Embryonic facial prominence (tissue), 1 donor: ENCODE measurements at regions not wholly inside any gene's neighbourhood (a gene's known extent, or its start where the extent isn't known, plus 50 kb on each side); places are given as distances from the start of the nearest gene placed in this dataset.

Experiments
- DNase-seq: peaks from one replicate; pipeline ENCODE4 v3.0.0-alpha.2; 2016; ENCODE audit errors: extremely low spot score

DNA sequence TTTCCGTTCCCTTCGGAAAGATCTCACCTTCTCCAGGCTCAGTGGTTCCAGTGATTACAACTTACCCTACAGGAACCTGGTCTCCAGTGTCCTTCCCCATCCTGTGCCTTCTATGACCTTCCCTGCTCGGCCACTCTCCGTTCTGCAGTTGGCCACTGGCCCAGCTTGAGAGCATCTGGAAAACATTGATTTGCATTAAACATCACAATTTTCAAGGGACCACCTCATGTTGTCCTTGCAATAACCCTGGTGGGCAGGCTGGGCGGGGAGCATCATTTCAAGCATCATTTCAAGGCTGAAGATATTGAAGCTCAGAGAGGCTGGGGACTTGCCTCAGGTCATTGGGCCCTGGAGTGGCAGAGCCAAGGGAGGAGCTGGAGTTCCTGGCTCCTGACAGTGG is 177.4 kb downstream of the SEC61B start:
- DNase-seq, result no peak

DNA sequence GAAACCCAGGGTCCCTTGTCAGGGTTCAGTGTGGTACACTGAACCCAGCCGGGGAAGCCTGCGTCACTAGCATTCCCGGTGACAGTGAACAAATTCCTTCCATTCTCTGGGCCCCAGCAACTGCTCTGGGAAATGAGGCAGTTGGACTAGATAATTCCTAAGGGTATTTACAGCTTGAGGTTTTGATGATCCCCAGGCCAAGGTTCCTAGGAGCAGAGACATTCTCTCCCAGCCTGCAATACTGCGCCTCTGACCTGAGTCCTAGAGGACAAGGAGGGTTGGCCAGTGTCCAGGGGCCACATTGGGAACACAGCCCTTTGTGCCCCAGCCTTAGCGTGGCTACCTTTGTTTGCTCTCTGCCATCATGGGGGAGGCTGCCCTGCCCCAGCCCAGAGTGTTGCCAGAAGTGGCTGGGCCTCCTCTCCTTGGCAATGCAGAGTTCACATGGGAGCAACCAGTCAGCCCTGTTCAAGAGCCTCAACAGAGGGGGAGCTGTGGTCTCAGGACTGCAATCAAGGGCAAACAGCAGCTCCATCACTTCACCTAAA is 178.2 kb downstream of the SEC61B start:
- DNase-seq, result no peak

DNA sequence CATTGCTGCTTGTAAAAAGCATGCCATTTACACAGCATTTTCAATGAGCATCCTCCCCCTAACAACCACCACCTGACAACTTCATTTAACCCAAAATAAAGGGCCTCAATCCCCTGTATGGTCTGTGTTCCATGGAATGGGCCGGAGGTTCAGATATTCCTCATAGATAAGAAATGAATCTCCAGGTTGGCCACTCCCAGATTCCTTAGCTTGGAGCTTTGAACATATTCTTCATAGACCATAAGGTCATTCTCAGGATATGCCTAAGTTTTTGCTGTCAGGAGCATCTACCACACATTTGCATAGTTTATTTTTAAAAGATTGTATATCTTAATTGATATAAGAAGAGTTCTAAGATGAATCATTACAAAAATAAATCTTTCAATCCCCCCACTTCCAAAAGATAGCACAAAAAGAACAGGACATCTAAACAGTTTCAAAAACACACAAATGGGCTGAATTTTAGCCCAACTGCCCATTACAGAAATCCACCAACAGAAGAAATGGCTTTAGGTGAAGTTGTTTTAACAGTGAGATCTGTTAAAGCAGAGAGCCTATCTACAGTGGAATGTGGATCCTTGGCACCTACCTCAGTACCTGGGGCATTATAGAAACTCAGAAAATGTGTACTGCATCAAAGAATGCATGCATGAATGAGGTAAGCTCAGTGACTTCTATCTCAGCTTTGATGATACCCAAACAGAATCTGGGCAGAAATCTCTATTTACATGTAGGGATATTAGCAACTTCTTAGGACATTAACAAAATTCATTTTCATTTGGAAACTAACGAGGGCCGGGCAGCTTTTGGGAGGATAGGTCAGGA is 179.8 kb downstream of the SEC61B start:
- no peak for DNase-seq

DNA sequence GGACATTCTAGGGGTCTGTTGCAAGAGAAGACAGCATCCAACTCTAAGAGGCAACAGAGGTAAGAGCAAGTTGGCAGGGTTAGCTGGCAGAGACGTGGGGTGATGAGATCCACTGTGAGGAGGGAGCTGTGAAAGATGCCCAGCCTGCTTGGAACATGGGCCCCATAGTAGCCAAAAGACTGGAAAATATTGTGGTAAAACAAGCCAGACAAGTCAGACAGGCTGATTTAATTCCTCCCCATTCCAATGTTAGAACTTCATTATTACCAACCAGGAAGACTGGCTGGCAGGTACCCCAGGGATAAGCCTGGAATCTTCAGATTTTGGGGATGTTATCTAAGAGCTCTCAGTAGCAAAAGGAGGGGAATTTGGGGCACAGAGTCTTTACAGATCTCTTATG is 181.3 kb downstream of the SEC61B start:
- no peak for DNase-seq

DNA sequence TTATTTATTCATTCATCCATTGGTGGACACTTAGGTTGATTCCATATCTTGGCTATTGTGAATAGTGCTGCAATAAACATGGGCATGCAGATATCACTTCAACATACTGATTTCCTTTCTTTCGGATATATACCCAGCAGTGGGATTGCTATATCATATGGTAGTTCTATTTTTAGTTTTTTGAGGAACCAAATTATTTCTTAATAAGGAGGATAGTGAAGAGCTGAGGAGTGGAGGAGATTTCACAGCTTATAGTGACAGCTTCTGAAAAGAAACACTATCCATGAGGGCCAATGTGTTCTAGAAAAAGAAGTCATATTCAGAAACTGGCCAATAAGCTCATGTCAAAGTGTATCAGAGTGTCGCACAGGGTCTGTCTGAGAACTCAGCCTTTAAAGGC is 183.3 kb downstream of the SEC61B start:
- DNase-seq, result no peak

DNA sequence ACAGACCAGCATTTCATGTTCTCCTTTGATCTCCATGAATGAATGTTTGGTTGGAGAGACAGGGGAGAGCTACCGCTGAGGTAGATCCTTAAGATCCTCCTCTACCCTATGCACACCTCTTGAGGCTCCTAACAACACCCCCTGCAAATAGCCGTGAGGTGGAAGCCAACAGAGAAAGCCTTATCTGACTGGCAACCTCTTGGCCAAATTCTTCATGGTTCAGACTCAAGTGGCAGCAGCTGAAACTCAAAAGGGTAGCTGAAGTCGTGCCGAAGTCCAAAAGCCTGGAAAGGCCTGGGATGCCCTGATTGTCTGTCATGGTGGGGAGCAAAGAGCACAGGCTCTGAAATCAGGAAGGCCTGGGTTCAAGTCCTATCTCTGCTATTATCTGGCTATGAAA is 184.9 kb downstream of the SEC61B start:
- no peak for DNase-seq

DNA sequence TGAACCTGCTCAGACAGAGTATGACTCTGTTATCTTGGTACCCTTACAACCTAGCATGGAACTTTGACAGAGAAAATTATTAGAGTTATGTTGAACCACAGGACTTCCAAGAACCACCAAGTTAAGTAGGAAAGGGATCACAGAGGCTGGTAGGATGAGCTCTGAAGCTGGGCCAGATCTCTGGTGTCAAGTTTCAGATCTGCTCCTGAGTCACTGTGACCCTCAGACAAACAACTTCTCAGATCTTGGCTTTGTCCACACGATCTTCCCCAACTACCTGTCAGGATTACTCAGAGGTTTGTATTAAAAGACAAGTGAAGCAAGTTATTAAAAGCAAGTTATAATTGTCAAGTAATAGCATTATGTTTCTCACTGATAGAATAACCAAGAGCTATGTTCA is 189.0 kb downstream of the SEC61B start:
- DNase-seq, result no peak

DNA sequence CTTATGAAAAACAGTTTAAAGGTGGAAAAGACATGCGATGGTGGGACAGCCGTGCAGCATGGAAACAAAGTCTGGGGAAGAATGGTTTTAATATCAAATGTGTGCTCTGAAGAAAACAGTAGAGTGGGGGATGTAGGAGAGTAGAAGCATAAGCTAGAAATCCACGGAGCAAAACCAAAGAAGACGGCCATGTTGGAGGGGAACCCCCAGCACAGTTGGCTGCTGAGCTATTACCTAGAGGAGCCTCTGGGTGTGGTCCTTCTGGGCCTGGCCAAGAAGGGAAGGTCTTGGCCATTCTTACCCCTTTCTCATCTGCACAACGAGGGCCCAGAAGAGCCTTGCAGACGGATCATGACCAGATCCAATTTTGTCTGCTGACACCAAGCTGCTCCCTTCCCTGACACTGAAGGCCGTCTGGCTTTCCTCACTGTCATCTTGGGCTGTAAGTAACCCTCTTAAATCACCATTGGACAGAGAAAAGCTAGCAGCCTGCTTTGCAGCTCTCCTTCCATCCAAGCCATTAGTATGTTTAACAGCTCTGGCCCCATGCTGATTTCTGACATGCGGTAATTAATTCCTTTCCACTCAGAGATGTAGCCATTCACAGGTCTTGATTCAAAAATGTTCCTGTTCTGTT is 189.5 kb downstream of the SEC61B start:
- no peak for DNase-seq

DNA sequence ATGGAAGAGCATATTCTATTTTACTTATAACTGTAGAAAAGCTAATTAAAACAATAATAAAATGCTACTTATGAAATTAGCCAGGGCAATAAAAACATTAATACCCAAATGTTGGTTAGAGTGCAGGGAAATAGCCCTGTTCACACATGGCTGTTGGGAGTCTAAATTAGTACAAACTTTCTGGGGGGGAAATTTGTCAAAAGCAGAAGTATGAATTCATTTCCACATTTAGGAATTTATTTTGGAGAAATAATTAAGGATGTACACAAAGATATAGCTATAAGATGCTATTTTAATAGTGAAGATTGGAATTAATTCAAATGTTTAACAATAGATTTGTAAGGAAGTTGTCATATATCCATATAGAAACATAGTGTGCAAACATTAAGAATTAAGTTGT is 190.5 kb downstream of the SEC61B start:
- DNase-seq, result no peak

DNA sequence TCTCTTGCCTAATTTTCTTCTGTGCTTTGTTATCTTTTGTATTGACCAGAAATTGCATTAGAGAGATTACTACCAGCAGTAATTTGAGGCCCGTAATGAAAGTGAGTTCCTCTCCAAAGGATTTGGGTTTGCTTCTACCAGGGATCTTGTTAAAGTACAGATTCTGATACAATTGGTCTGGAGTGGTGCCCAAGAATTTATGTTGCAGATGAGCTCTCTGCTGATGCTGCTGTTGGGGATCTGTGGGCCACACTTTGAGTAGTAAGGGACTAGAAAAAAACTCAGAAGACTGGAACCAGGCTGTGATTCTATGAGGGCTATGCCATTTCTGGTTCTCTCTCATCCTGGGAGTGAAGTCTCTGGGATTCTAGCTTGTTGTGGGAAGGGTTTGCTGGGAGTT is 192.2 kb downstream of the SEC61B start:
- DNase-seq, result no peak

DNA sequence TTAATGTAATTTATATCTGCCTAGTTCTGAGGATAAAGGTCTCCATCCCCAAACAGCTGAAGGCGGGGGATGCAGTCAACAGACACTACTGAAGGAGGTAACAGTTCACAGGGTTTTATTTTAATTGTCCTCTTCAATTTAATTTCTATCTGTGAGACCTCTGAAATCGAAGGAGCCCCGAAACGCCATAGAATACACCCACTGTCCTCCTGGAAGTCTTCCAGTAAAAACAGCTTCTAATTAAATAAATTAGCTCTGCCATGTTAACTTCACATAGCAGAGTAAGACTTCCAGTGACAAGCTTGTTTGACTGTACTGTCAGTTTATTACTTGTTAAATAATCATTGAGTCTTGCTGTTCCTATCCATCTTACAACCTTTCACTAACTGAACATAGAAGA is 193.5 kb downstream of the SEC61B start:
- no peak for DNase-seq

DNA sequence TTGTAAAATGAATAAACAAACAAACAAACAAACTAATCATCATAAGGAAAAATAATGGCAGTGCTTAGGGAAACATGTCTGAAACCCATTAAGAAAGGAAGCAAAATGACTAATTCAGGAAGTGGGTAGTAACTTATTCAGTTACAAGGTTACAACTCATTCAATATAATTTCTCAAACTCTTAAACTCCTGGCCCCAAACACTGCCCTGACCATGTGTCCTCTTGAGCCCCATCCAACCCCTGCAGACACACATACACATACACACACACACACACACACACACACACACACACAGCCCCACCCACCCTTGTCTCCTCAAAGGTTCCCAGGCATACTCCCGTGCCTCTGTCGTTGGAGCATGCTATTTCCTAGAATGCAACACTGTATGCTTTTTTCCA is 193.9 kb downstream of the SEC61B start:
- DNase-seq, result no peak

DNA sequence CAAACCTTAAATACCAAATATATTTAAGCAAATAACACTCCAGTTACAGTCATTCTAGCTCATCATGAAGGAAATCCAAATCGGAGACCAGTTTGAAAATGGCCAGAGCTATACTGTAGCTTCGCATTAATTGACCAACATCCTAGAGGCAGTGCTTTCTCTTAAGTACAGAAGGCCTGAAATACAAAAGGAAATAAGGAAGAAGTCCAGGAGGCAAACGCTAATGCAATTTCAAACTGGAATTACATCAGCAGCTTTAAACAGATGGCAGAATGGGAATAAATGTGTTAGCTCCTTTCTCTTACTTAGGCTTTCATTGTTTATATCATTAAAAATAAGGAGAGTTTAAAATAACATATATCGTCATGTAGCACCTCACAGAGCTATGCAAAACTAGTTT is 197.0 kb downstream of the SEC61B start:
- no peak for DNase-seq

DNA sequence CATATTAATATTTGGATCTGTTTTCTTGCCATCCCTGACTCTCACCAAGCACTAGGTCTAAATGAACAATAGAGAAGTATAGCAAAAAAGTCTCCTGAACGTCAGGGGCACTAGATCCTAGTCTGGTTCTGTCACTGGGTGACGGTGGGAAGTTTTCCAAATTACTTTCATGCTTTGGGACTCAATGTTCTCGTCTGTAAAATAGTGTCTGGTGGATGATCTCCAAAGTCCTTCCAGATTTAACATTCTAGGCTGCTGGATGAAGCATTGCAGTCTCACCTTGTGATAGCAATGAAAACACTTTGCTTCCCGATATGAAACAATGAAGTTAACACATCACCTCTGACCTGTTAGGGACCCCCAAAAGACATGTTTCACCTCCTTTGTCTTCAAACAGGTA is 199.3 kb downstream of the SEC61B start:
- no peak for DNase-seq

DNA sequence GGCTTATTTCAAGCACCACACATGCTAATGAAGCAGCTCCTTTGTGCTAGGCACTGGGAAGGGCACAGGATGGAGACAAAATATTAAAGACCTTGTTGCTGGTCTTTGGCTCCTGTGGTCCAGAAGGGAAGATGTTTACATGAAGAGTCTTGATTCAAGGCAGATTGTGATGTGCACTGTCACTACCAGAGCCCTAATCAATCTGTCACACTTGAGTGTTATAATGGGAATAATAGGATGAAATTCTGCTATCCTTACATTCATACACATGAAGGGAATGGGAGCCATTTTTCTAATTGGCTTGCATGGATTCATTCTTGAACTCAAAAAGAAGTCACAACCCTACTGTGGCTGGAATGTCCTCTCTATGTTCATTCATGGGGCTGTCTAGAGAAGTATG is 203.0 kb downstream of the SEC61B start:
- DNase-seq, result no peak

DNA sequence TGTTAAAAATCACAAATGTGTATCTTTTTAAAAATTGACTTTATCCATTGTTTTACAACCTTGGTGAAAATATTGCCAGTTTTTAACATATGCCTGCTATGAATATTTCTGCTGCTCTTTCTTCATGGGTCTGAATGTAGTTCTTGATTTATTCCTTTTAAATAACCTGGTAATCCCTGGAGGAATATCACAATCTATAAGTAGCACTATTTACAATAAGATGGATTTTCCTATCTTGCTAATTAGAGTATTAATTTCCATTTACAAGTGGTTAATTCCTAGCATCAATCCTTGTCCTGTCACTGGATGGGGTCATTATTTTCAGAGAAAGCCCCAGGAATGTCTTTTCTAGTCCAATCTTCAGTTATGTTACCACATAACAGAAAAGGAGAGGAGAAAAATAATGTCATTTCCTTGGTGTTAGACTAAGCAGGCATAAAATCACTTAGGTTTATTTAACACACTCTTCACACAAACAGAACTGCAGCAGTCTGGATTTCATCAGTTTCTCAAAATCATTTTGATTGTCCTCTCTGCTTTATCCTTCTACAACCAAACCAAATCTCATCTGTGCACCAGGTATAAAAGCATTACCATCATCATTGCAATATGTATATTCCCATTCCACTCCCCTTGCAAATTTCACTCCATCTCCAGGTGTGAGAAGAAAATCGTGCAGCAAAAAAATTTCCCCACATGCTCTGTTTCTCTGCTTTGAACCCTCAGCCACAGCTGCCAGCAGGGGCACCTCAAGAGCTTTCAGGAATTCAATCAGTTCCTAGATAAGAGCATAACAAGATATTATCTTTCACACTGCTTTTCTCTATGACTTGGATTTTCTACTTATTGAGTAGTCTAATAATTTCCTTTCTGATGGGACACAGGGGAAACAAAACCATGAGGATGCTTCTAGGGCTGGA is 204.1 kb downstream of the SEC61B start:
- DNase-seq, result no peak

DNA sequence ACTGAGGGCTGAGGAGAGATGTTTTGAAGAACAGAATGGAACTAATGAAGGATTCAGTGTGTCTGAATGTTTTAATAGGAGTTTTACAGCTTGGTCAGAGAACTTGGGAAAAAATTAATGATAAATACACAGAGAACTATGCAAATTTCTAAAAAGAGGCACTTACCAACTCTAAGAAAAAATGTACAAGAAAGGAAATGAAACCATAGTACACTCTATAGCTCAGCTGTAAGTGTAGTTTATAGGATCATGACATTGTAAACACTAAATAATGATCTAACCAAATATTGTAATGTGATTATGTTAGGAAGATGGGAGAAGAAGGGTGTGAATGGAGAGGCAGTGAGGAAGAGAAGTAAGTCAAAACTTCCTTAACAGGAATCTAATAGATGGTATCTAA is 205.2 kb downstream of the SEC61B start:
- no peak for DNase-seq

DNA sequence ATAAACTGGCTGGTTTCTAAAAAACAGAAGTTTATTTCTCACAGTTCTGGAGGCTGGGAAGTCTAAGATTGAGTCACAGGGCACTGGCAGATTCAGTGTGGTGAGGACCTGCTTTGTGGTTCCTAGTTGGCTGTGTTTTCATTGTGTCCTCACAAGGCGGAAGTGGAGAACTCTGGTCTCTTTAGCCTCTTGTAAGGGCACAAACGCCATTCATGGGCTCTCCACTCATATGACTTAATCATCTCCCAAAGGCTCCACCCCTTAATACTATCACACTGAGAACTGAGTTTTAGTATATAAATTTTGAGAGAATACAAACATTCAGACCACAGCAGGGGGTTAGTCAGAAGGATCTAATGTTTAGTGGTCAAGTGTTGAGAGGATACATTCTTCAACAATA is 208.2 kb downstream of the SEC61B start:
- DNase-seq, result no peak

DNA sequence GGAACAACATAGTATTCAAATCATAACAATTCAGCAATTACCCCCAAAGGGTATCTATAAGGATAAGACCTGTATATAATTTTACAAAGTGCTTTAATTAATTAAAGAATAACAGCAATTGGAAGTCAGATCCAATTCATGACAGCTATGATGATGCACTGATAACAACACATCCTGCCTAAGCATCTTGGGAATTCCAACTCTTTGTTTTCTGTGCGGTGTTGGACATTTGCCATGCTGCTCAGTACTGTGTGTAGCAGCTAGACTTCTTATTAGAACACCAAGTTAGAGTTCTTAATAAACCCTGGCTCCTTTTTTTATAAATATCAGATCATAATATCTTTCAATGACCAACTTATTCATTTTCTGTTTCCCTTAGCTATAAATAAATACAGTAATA is 209.0 kb downstream of the SEC61B start:
- DNase-seq, result no peak

DNA sequence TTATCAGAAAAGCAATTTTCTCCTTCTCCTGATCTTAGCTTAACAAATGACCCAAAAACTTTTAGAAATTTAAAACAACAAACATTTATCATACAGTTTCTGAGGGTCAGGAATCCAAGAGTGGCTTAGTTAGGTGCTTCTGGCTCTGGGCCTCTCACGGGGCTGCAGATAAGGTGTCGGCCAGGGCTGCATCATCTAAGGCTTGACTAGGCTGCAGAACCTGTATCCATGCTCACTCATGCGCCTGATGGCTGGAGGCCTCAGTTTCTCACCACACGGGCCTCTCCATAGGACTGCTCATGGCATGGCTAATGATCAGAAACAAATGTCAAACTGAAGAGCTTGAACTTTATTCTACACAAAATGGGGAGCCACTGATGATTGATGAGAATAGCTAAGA is 210.0 kb downstream of the SEC61B start:
- DNase-seq, result no peak

DNA sequence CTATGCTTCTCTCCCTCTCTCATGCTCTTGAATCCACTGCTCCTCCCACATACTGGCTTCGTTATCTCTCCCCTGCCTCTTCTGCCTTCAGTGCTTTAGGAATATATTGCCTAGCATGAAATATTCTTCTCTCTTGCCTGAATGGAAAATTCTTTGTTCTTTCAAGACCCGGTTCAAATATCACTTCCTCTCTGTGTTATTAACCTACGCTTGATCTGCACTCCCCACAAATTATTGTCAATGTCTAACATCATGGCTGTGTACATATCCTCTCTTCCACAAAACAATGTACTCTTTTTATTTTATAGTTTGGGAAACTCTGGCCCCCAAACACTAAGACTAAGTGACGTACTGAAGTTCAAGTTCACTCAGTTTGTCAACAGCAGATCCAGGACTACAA is 211.0 kb downstream of the SEC61B start:
- no peak for DNase-seq

DNA sequence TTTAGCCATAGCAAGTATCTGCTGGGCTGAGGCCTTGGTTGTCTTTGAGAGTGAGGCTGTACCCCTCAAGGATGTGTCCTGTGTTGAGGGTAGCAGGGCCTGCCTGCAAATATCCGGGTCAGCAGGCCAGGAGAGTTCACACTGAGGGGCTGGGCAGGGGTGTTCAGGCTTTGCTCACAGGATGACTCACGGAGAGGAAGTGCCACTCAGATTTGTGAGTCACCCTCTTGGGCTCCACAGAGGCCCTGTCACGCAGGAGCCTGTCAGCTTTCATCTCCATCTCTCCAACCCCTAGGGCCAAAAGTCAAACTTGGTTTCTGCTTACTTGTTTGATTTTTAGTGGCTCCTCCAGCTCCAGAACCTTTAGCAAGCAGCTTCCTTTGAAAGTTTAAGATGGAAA is 211.5 kb downstream of the SEC61B start:
- no peak for DNase-seq
